ENCODE measurements at regions not wholly inside any gene's neighbourhood (a gene's known extent, or its start where the extent isn't known, plus 50 kb on each side); places are given as distances from the start of the nearest gene placed in this dataset.

GRCh38 chr18:41829647-41830516 lies 125.2 kb upstream of the PIK3C3 start:
- no peaks in the 10 kb centered on the region for H3K79me2 ChIP-seq (ENCODE audit: insufficient read depth, low read length)
- H3K36me3 ChIP-seq (ENCODE audit: insufficient read depth, low read length) = no peaks in the 10 kb centered on the region
- H2AFZ ChIP-seq (ENCODE audit: low read length) = no peak overlapping the region
- no peaks in the 10 kb centered on the region for H3K9me3 ChIP-seq (ENCODE audit: low read length)
- H3K27me3 ChIP-seq (ENCODE audit: insufficient read depth, low read length) = no peaks in the 10 kb centered on the region
- H3K9me2 ChIP-seq (ENCODE audit: low read depth, low read length) = no peaks in the 10 kb centered on the region
- H3K4me1 ChIP-seq (ENCODE audit: insufficient read depth, low read length, severe bottlenecking) = no peaks in the 10 kb centered on the region
- H3K27ac ChIP-seq (ENCODE audit: low read depth, low read length, poor library complexity, severe bottlenecking) = no peak overlapping the region
- no peaks in the 10 kb centered on the region for H4K20me1 ChIP-seq (ENCODE audit: insufficient read depth, low read length)
- no peak overlapping the region for H3K4me2 ChIP-seq (ENCODE audit: low read length)
- TF ChIP-seq CTCF (IDR thresholded peaks at IDR 0.05; ENCODE audit: low read length) (no peak), EZH2 (IDR thresholded peaks at IDR 0.05; ENCODE audit: borderline replicate concordance, low read length) (no peak)
- H3K4me3 ChIP-seq (ENCODE audit: low read depth, low read length, poor library complexity, severe bottlenecking) = no peak overlapping the region
- H3F3A ChIP-seq (ENCODE audit: insufficient read depth, low read length) = no peaks in the 10 kb centered on the region
- H3K9ac ChIP-seq (ENCODE audit: low read length) = no peak overlapping the region

DNA sequence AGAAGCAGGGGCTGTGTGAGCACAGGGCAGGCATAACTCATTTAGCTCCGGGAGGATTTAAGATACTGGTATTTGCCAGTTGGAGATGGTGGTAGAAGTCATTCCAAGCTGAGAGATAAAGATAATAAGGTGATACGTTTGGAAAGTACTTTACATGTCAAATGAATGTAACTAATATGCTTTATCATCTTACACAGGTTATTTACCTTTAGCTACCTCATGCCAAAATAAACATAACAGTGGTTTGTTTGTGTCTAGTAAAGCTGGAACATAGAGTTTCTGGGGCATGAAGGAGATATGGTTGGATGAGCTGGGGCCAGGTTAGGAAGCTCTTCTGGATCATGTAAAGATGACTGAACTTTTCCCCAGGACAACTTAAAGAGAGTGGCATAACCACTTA lies 126.9 kb upstream of the PIK3C3 start:
- Histone ChIP-seq H3K9me3 (ENCODE audit: low read length) (no peaks in the 10 kb centered on the region), H4K20me1 (ENCODE audit: insufficient read depth, low read length) (no peaks in the 10 kb centered on the region), H2AFZ (ENCODE audit: low read length) (no peak overlapping the region), H3K36me3 (ENCODE audit: insufficient read depth, low read length) (no peaks in the 10 kb centered on the region), H3K9me2 (ENCODE audit: low read depth, low read length) (no peaks in the 10 kb centered on the region), H3K79me2 (ENCODE audit: insufficient read depth, low read length) (no peaks in the 10 kb centered on the region), H3K4me1 (ENCODE audit: insufficient read depth, low read length, severe bottlenecking) (no peaks in the 10 kb centered on the region), H3K9ac (ENCODE audit: low read length) (no peak overlapping the region), H3K4me3 (ENCODE audit: low read depth, low read length, poor library complexity, severe bottlenecking) (no peak overlapping the region), H3F3A (ENCODE audit: insufficient read depth, low read length) (no peaks in the 10 kb centered on the region), H3K27ac (ENCODE audit: low read depth, low read length, poor library complexity, severe bottlenecking) (no peak overlapping the region), H3K27me3 (ENCODE audit: insufficient read depth, low read length) (no peaks in the 10 kb centered on the region), H3K4me2 (ENCODE audit: low read length) (no peak overlapping the region)
- TF ChIP-seq EZH2 (IDR thresholded peaks at IDR 0.05; ENCODE audit: borderline replicate concordance, low read length) (no peak), CTCF (IDR thresholded peaks at IDR 0.05; ENCODE audit: low read length) (no peak)

- no peaks in the 10 kb centered on the region for H3F3A ChIP-seq (ENCODE audit: insufficient read depth, low read length)
- H3K4me3 ChIP-seq (ENCODE audit: low read depth, low read length, poor library complexity, severe bottlenecking) = no peak overlapping the region
- H2AFZ ChIP-seq (ENCODE audit: low read length) = no peak overlapping the region
- H3K9ac ChIP-seq (ENCODE audit: low read length) = no peak overlapping the region
- H3K27ac ChIP-seq (ENCODE audit: low read depth, low read length, poor library complexity, severe bottlenecking) = no peak overlapping the region
- H3K4me2 ChIP-seq (ENCODE audit: low read length) = no peak overlapping the region
- H3K36me3 ChIP-seq (ENCODE audit: insufficient read depth, low read length) = no peaks in the 10 kb centered on the region
- no peaks in the 10 kb centered on the region for H3K79me2 ChIP-seq (ENCODE audit: insufficient read depth, low read length)
- H3K4me1 ChIP-seq (ENCODE audit: insufficient read depth, low read length, severe bottlenecking) = no peaks in the 10 kb centered on the region
- H3K9me3 ChIP-seq (ENCODE audit: low read length) = no peaks in the 10 kb centered on the region
- H4K20me1 ChIP-seq (ENCODE audit: insufficient read depth, low read length) = no peaks in the 10 kb centered on the region
- H3K27me3 ChIP-seq (ENCODE audit: insufficient read depth, low read length) = no peaks in the 10 kb centered on the region
- no peaks in the 10 kb centered on the region for H3K9me2 ChIP-seq (ENCODE audit: low read depth, low read length)
- TF ChIP-seq EZH2 (IDR thresholded peaks at IDR 0.05; ENCODE audit: borderline replicate concordance, low read length) (no peak), CTCF (IDR thresholded peaks at IDR 0.05; ENCODE audit: low read length) (no peak)
Measured at GRCh38 chr18:41820784-41821183, 134.2 kb upstream of the PIK3C3 start.
